SKM-1 (cell line): ENCODE measurements at regions not wholly inside any gene's neighbourhood (a gene's known extent, or its start where the extent isn't known, plus 50 kb on each side); places are given as distances from the start of the nearest gene placed in this dataset.

Source experiments
- DNase-seq: peaks from one replicate; lab custom pipeline; 2025; ENCODE audit not compliant: unreplicated experiment; lab: John Stamatoyannopoulos, UW

- DNase-seq = no peak
Observed at GRCh38 chr17:14688134-14688533, 387.3 kb downstream of the HS3ST3B1 start.

GRCh38 chr17:14672830-14673229 lies 371.9 kb downstream of the HS3ST3B1 start:
- no peak for DNase-seq

GRCh38 chr17:14670861-14671260 lies 370.0 kb downstream of the HS3ST3B1 start:
- DNase-seq = no peak

- no peak for DNase-seq
Observed at GRCh38 chr17:14664511-14664910, 363.6 kb downstream of the HS3ST3B1 start.

- DNase-seq = no peak
Observed at GRCh38 chr17:14641117-14641516, 340.2 kb downstream of the HS3ST3B1 start.

- no peak for DNase-seq
Observed at GRCh38 chr17:14637260-14637659, 336.4 kb downstream of the HS3ST3B1 start.

- DNase-seq = no peak
Observed at GRCh38 chr17:14630621-14631020, 329.7 kb downstream of the HS3ST3B1 start.

- DNase-seq = no peak
Observed at GRCh38 chr17:14630046-14630445, 329.2 kb downstream of the HS3ST3B1 start.

- DNase-seq = no peak
Observed at GRCh38 chr17:14622615-14623101, 321.8 kb downstream of the HS3ST3B1 start.

- no peak for DNase-seq
Observed at GRCh38 chr17:14621826-14622614, 321.1 kb downstream of the HS3ST3B1 start.

GRCh38 chr17:14619821-14620220 lies 318.9 kb downstream of the HS3ST3B1 start:
- no peak for DNase-seq

GRCh38 chr17:14616528-14616927 lies 315.6 kb downstream of the HS3ST3B1 start:
- DNase-seq = no peak

- peak; percentile 92 for DNase-seq
Observed at GRCh38 chr17:14605267-14605599, 304.4 kb downstream of the HS3ST3B1 start.

GRCh38 chr17:14604591-14605266 lies 303.8 kb downstream of the HS3ST3B1 start:
- DNase-seq = peak; percentile 92

- no peak for DNase-seq
Observed at GRCh38 chr17:14596224-14596623, 295.3 kb downstream of the HS3ST3B1 start.

- DNase-seq = no peak
Observed at GRCh38 chr17:14595656-14596055, 294.8 kb downstream of the HS3ST3B1 start.

- DNase-seq = no peak
Observed at GRCh38 chr17:14594690-14595089, 293.8 kb downstream of the HS3ST3B1 start.

- no peak for DNase-seq
Observed at GRCh38 chr17:14593956-14594355, 293.1 kb downstream of the HS3ST3B1 start.

GRCh38 chr17:14590459-14591250 lies 289.8 kb downstream of the HS3ST3B1 start:
- no peak for DNase-seq

GRCh38 chr17:14585099-14585498 lies 284.2 kb downstream of the HS3ST3B1 start:
- DNase-seq = no peak

GRCh38 chr17:14582996-14583395 lies 282.1 kb downstream of the HS3ST3B1 start:
- DNase-seq = no peak
